GM12878 (cell line): ENCODE measurements at regions not wholly inside any gene's neighbourhood (a gene's known extent, or its start where the extent isn't known, plus 50 kb on each side); places are given as distances from the start of the nearest gene placed in this dataset.

Experiments
- ATAC-seq: fragments of 200-7000 bp; cut with Tn5 transposase; 3 replicates; pipeline ENCODE4 v1.9.1; 2020; ENCODE audit warnings: mild to moderate bottlenecking, moderate library complexity
- BruUV-seq: library from RNA; stranded (reverse); fragments of 400-500 nt; replicated peaks from 2 replicates; lab custom pipeline; 2021; lab: Mats Ljungman, UMichigan
- CTCF ChIA-PET: fragments of 300-600 bp; sonication (Branson Sonifier 250); formaldehyde crosslinking; extraction: SDS; loops from one replicate; lab custom pipeline; 2021; ENCODE audit warnings: inconsistent platforms; lab: Yijun Ruan, JAX
- POLR2A ChIA-PET: fragments of 350-600 bp; formaldehyde crosslinking; extraction: SDS; loops from one replicate; lab custom pipeline; 2021; ENCODE audit warnings: inconsistent platforms; lab: Charles Lee
- RAD21 ChIA-PET: fragments of 300-600 bp; sonication (Branson Sonifier 250); formaldehyde crosslinking; loops from one replicate; lab custom pipeline; 2023; ENCODE audit warnings: antibody characterized with exemption; ENCODE audit not compliant: unreplicated experiment; lab: Charles Lee
- SMC1A ChIA-PET: fragments of 300-600 bp; sonication (Branson Sonifier 250); formaldehyde crosslinking; loops from one replicate; lab custom pipeline; 2023; ENCODE audit not compliant: unreplicated experiment, uncharacterized antibody; lab: Charles Lee
- DNase-seq: peaks from one replicate; pipeline ENCODE4 v3.0.0-alpha.2; 2011; ENCODE audit warnings: low read depth, low spot score
- FAIRE-seq: peaks from 3 replicates; lab custom pipeline; 2011; peaks lifted over from hg19 to GRCh38; lab: Jason Lieb, UNC
- H2AFZ ChIP-seq: 2 replicates; pipeline ENCODE4 v1.6.0; 2011; ENCODE audit warnings: low read depth, low read length, control low read depth; ENCODE audit not compliant: control insufficient read depth
- H3K27ac ChIP-seq: 2 replicates; pipeline ENCODE4 v1.5.1; 2011; ENCODE audit warnings: control low read depth; ENCODE audit not compliant: control insufficient read depth, insufficient read depth
- H3K27me3 ChIP-seq, 2 experiments: replicated peaks in 1 of 2; 2 replicates each; pipeline versions ENCODE4 v1.6.0 to v1.6.1; 2011; ENCODE audit warnings: low read length in 1 of 2; ENCODE audit not compliant: control insufficient read depth in 2 of 2, insufficient read depth in 2 of 2
- H3K36me3 ChIP-seq, 2 experiments: 2 replicates each; pipeline ENCODE4 v1.5.1; 2011; ENCODE audit warnings: low read length in 1 of 2; ENCODE audit not compliant: control insufficient read depth in 2 of 2, insufficient read depth in 2 of 2
- H3K4me1 ChIP-seq: 2 replicates; pipeline ENCODE4 v1.6.1; 2011; ENCODE audit warnings: mild to moderate bottlenecking, low read length, moderate library complexity, mixed read lengths; ENCODE audit not compliant: control insufficient read depth, insufficient read depth
- H3K4me2 ChIP-seq: 2 replicates; pipeline ENCODE4 v1.6.0; 2011; ENCODE audit warnings: control low read depth; ENCODE audit not compliant: control insufficient read depth, insufficient read depth
- H3K4me3 ChIP-seq: fragments of 200-600 bp; sonication (generic); 2 replicates; pipeline ENCODE4 v1.5.1; 2016
- H3K79me2 ChIP-seq: 2 replicates; pipeline ENCODE4 v1.6.0; 2011; ENCODE audit warnings: low read length; ENCODE audit not compliant: control insufficient read depth, insufficient read depth
- H3K9ac ChIP-seq: 2 replicates; pipeline ENCODE4 v1.8.0; 2011; ENCODE audit warnings: low read length, control low read depth, mixed read lengths; ENCODE audit not compliant: control insufficient read depth, insufficient read depth
- H3K9me3 ChIP-seq: replicated peaks from 3 replicates; pipeline ENCODE4 v1.5.1; 2011; ENCODE audit warnings: mild to moderate bottlenecking, low read length; ENCODE audit not compliant: control insufficient read depth, insufficient read depth
- H4K20me1 ChIP-seq: 2 replicates; pipeline ENCODE4 v1.6.0; 2011; ENCODE audit not compliant: control insufficient read depth, insufficient read depth
- BRCA1 ChIP-seq: IDR thresholded peaks from 2 replicates; pipeline ENCODE4 v1.6.1; 2011; ENCODE audit warnings: low read depth, low read length, improper control_type of control experiment
- CBFB ChIP-seq: IDR thresholded peaks from 2 replicates; pipeline ENCODE4 v1.6.1; 2016; ENCODE audit warnings: antibody characterized with exemption, low read depth
- ESRRA ChIP-seq: IDR thresholded peaks from 2 replicates; pipeline ENCODE4 v1.6.1; 2012; ENCODE audit warnings: mild to moderate bottlenecking, low read length, improper control_type of control experiment
- EZH2 ChIP-seq: IDR thresholded peaks from 2 replicates; pipeline ENCODE4 v1.6.1; 2012; ENCODE audit warnings: low read depth, mild to moderate bottlenecking, control low read depth, inconsistent platforms, low read length, borderline replicate concordance; ENCODE audit not compliant: control insufficient read depth
- FOS ChIP-seq: IDR thresholded peaks from 3 replicates; pipeline ENCODE4 v1.6.1; 2011; ENCODE audit warnings: borderline replicate concordance; ENCODE audit not compliant: insufficient read length; ENCODE audit errors: extremely low read depth
- FOXK2 ChIP-seq: fragments of 450-650 bp; IDR thresholded peaks from 2 replicates; pipeline ENCODE4 v1.6.1; 2017; ENCODE audit warnings: mild to moderate bottlenecking, moderate library complexity
- HDGF ChIP-seq: fragments of 450-650 bp; IDR thresholded peaks from 2 replicates; pipeline ENCODE4 v1.6.1; 2016; ENCODE audit warnings: antibody characterized with exemption
- MYB ChIP-seq: fragments of 150-350 bp; IDR thresholded peaks from 2 replicates; pipeline ENCODE4 v1.6.1; 2014; ENCODE audit warnings: mild to moderate bottlenecking, low read depth, low read length, borderline replicate concordance
- MYC ChIP-seq: IDR thresholded peaks from 2 replicates; pipeline ENCODE4 v1.6.1; 2011; ENCODE audit warnings: mild to moderate bottlenecking, low read length, moderate library complexity, inconsistent platforms; ENCODE audit not compliant: insufficient read depth, insufficient replicate concordance, insufficient read length, severe bottlenecking
- NFIC ChIP-seq: IDR thresholded peaks from 2 replicates; pipeline ENCODE4 v1.6.1; 2012; ENCODE audit warnings: low read depth, mild to moderate bottlenecking, inconsistent platforms, low read length, moderate library complexity
- NRF1 ChIP-seq: conservative IDR thresholded peaks from 2 replicates; pipeline ENCODE4 v1.6.1; 2011; ENCODE audit warnings: mild to moderate bottlenecking, low read depth, low read length, improper control_type of control experiment
- SPI1 ChIP-seq: IDR thresholded peaks from 2 replicates; pipeline ENCODE4 v1.6.1; 2011; ENCODE audit warnings: low read depth, mild to moderate bottlenecking, low read length, moderate library complexity, borderline replicate concordance; ENCODE audit not compliant: insufficient read depth
- SRF ChIP-seq, 2 experiments: IDR thresholded peaks; 2 replicates each; pipeline ENCODE4 v1.6.1; 2011; ENCODE audit warnings: low read depth in 2 of 2, low read length in 2 of 2, mild to moderate bottlenecking in 1 of 2, moderate library complexity in 1 of 2
- WGBS: methylation state at CpG from one replicate; pipeline ENCODE4 v1.1.6; 2016; ENCODE audit warnings: low lambda C conversion rate; ENCODE audit not compliant: insufficient replicate concordance, insufficient coverage; ENCODE audit errors: missing lambda C conversion rate; 5-methylcytosine and 5-hydroxymethylcytosine counted together
- in situ Hi-C: fragments of 300-500 bp; cut with MboI; formaldehyde crosslinking; loops from 9 replicates; pipeline ENCODE4 v1.14.3; 2018; ENCODE audit warnings: mixed read lengths
- intact Hi-C: fragments of 100-400 bp; cut with micrococcal nuclease; formaldehyde crosslinking; loops from one replicate; pipeline ENCODE4 v1.14.2; 2022; ENCODE audit not compliant: unreplicated experiment
- TF ChIP-seq, protein P1 (sequence below): IDR thresholded peaks from 2 replicates; pipeline ENCODE4 v1.6.1; 2012; ENCODE audit warnings: low read depth, low read length, improper control_type of control experiment
- TF ChIP-seq, protein P2 (sequence below): fragments of 450-650 bp; IDR thresholded peaks from 2 replicates; pipeline ENCODE4 v1.6.1; 2018; ENCODE audit warnings: borderline replicate concordance, mild to moderate bottlenecking; ENCODE audit not compliant: partially characterized antibody

DNA sequence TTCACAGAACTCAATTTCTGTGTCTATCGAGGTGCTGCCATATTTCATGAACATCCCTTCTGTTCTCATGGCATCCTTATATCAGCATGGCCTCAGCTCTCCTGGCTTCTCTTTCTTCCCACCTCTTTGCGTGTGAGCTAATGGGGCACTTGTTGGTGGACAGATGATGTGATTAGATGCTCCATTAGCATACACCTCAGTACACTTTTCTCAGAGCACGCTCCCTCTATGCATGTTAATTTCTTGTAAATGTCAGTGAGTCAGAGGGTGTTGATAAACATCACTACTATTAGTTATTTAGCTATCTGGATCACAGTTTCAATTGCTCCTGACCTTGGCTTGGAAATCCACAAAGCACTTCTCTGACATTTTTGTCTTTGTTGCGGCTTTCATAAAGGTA, 159.4 kb downstream of the CD8B2 start:
- ATAC-seq (no peak), FAIRE-seq (no peak), DNase-seq (no peak)
- H3K27me3 ChIP-seq, result no peaks in the 10 kb centered on the region
- SMC1A ChIA-PET, result interaction anchor here (0.9 kb wide), 1 partner anchor 8 kb away, joined by 3 read pairs; no protein-coding TSS in a partner anchor
- H3K27ac ChIP-seq, result no peak overlapping the region
- TF ChIP-seq SPI1 (no peak), EZH2 (no peak), NFIC (no peak), NRF1 (no peak), HDGF (no peak), MYC (no peak), ESRRA (no peak), CBFB (no peak), MYB (no peak), FOXK2 (no peak), FOS (no peak), BRCA1 (no peak), SRF (IDR thresholded peaks at IDR 0.05; ENCODE audit: low read depth in 2 of 2, low read length in 2 of 2) (no peak)
- TF ChIP-seq, protein P1, sequence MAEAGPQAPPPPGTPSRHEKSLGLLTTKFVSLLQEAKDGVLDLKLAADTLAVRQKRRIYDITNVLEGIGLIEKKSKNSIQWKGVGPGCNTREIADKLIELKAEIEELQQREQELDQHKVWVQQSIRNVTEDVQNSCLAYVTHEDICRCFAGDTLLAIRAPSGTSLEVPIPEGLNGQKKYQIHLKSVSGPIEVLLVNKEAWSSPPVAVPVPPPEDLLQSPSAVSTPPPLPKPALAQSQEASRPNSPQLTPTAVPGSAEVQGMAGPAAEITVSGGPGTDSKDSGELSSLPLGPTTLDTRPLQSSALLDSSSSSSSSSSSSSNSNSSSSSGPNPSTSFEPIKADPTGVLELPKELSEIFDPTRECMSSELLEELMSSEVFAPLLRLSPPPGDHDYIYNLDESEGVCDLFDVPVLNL, result no peak
- TF ChIP-seq, protein P2, sequence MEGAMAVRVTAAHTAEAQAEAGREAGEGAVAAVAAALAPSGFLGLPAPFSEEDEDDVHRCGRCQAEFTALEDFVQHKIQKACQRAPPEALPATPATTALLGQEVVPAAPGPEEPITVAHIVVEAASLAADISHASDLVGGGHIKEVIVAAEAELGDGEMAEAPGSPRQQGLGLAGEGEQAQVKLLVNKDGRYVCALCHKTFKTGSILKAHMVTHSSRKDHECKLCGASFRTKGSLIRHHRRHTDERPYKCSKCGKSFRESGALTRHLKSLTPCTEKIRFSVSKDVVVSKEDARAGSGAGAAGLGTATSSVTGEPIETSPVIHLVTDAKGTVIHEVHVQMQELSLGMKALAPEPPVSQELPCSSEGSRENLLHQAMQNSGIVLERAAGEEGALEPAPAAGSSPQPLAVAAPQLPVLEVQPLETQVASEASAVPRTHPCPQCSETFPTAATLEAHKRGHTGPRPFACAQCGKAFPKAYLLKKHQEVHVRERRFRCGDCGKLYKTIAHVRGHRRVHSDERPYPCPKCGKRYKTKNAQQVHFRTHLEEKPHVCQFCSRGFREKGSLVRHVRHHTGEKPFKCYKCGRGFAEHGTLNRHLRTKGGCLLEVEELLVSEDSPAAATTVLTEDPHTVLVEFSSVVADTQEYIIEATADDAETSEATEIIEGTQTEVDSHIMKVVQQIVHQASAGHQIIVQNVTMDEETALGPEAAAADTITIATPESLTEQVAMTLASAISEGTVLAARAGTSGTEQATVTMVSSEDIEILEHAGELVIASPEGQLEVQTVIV, result no peak
- H2AFZ ChIP-seq, result no peak overlapping the region
- CTCF ChIA-PET, result no interaction called here
- no peaks in the 10 kb centered on the region for H3K79me2 ChIP-seq
- no peaks in the 10 kb centered on the region for H3K4me1 ChIP-seq
- intact Hi-C loops, result no loop called here
- no TSS peak for BruUV-seq
- 1% methylated on average over 4 of the region's 4 CpGs for WGBS
- H3K4me2 ChIP-seq, result no peak overlapping the region
- in situ Hi-C loops, result no loop called here
- POLR2A ChIA-PET, result no interaction called here
- no peak overlapping the region for H3K4me3 ChIP-seq
- H3K9ac ChIP-seq, result no peak overlapping the region
- no peaks in the 10 kb centered on the region for H4K20me1 ChIP-seq
- H3K9me3 ChIP-seq, result no peaks in the 10 kb centered on the region
- RAD21 ChIA-PET, result no interaction called here
- H3K36me3 ChIP-seq, result no peaks in the 10 kb centered on the region
